GM18499 (cell line): ENCODE measurements at regions not wholly inside any gene's neighbourhood (a gene's known extent, or its start where the extent isn't known, plus 50 kb on each side); places are given as distances from the start of the nearest gene placed in this dataset.
"Not testable (repeated sequence)": the region's sequence is repeated elsewhere in the genome, so short reads cannot be mapped to it uniquely, and the experiment has no call there.

Source experiments
- ATAC-seq: cut with Tn5 transposase; IDR thresholded peaks from one replicate; pipeline ENCODE4 v1.9.1; 2021; ENCODE audit warnings: moderate number of reproducible peaks; ENCODE audit not compliant: insufficient read depth, unreplicated experiment

DNA sequence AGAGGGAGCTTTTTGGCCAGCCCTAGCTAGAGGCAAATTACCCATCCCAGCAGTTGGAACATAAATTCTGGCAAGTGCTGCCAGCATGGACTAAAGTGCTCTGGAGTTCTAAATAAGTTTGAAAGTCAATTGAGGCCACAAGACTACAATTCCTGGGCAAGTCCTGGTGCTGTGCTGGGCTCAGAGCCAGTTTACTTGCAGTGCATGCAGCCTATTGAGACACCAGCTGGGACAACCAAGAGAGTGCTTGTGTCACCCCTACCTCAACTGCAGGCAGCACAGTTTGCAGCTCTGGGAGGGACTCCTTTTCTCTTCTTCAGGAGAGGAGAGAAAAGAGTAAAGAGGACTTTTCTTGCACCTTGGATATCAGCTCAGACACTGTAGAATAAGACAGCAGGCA, 277.2 kb upstream of the TMEFF2 start:
- no peak for ATAC-seq

DNA sequence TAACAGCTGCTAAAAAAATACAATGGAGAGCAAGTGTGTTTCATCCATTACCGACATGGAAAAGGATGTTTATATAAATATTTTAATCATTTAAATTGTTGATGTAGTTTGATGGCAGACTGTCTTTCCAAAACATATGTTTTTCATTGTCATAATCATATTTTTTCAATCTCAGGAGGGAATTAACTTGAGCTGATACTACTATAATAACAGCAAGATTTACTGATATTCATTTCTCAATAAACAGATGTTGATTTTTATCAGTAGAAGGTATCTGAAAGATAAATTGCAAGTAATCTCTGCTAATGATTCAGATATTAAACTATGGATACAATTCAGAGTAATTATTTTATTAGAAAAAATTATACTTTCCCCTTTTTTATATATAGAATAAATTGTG, 274.9 kb upstream of the TMEFF2 start:
- no peak for ATAC-seq

- ATAC-seq = no peak
These were observed 273.4 kb upstream of the TMEFF2 start for GRCh38 chr2:192467953-192468660.

DNA sequence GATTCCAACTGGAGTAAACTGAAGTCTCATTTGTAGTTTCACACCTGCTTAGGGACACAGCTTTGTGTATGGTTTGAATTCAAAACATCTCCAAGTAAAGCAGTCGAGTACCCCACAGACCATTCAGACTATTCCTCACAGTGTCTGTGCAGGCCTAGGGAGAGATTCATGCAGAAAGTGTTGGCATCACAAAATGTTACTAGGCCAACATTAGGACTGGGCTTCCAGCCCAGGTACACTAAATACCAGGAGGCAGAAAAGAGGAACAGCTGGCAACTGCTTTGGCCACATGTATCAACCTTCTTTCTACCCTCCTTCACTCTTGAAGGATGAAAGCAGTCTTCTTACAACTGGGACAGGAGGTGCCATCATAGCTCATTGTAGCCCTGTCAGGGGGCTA, 270.4 kb upstream of the TMEFF2 start:
- ATAC-seq = no peak

- no peak for ATAC-seq
These were observed 264.7 kb upstream of the TMEFF2 start for GRCh38 chr2:192459422-192459821.

GRCh38 chr2:192448881-192449280, 254.1 kb upstream of the TMEFF2 start:
- no peak for ATAC-seq

- no peak for ATAC-seq
These were observed 249.6 kb upstream of the TMEFF2 start for GRCh38 chr2:192444286-192444838.

- no peak for ATAC-seq
These were observed 249.1 kb upstream of the TMEFF2 start for GRCh38 chr2:192443831-192444230.

DNA sequence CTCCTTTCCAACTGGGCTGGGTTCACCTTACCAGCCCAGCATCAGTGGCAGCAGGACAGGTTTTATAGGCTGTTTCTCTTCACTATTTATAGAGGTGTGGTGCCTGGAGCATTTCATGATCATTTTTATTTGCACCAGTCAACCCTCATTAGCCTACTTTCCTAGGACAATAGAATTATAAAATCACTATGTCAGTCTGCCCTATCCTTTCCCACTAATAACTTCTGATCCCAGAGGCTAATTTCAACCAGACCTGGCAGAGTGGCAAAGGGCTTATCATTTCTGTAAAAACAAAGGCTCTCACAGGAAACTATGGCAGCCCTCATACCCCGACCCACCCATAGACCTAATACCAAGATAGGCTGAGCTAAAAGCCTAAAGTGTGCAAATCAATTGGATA, 243.5 kb upstream of the TMEFF2 start:
- ATAC-seq = no peak

GRCh38 chr2:192437653-192438052, 242.9 kb upstream of the TMEFF2 start:
- no peak for ATAC-seq

- ATAC-seq = no peak
These were observed 229.5 kb upstream of the TMEFF2 start for GRCh38 chr2:192424243-192424642.

DNA sequence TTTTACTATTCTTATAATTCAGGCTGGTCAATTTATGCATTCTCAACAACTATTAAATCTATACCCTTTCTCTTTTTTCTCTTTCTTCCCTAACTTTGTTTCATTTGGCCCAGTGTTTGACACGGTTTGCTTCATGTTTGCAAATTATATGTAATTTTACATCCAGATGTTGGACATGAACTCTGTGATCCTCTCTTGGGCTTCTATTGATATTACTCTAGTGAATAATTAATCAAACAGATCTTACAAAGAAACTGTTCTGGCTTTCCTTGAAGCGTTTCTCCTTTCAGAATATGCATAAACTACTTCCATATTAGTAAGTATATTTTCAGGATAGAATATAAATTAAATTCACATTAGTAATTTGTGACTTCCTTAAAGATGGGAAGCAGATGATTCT, 225.1 kb upstream of the TMEFF2 start:
- ATAC-seq = no peak

DNA sequence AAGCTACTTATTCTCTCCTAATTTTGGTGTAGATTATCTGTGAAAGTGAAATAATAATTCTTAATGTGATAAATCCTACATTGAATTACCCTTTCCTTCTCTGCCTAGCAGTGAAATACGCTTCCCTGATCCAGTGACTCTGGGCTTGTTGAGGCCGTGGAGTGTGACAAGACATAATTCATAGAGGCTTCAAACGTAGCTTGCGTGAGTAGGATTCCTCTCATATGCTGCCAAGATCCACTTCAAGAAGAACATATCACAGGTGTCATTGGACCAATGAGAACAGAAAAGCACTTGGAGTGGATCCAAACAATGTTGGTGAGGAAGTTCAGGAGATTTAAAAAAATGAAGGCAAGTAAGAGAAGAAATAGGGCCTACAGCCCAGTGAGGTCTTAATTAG, 221.3 kb upstream of the TMEFF2 start:
- no peak for ATAC-seq

DNA sequence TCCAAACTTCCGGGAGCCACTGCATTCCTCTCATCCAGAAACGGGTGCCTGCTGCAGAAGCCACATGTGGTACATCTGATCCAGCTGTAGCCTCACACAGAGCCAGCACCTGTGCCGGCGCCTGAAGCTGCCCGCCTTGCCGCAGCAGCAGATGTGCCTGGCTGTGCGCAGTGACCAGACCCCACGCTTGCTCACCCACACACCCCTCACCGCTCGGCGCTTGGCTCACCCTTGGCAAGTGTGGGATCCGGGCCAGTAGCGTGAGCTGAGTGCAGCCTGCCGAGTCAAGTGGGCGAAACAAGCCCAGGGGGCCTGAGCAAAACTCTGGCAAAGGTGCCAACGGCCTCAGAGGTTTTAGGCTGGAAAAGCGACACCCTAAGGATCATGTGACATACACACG, 220.1 kb upstream of the TMEFF2 start:
- ATAC-seq = no peak

- ATAC-seq = no peak
These were observed 219.3 kb upstream of the TMEFF2 start for GRCh38 chr2:192413812-192414681.

- not testable (repeated sequence) for ATAC-seq
These were observed 218.1 kb upstream of the TMEFF2 start for GRCh38 chr2:192412866-192413265.

- ATAC-seq = no peak
These were observed 217.7 kb upstream of the TMEFF2 start for GRCh38 chr2:192412394-192412793.

DNA sequence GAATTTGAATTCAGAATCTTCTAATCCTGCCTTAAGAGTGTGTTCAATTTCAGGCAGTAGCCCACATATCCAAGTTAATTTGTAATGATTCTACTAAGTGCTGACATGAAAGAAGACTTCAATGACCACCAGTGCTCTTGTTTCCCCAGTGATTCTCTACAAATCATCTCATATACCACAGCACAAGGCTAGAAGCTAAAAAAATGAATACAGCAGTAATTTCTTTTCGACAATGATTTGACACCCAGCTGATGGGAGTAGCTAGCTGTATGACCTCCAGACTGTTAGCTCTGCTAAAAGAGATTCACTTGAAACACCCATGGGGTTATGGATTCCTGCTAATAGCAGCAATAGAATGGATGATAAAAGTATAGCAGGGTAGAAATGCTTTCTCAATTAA, 217.0 kb upstream of the TMEFF2 start:
- ATAC-seq = no peak

DNA sequence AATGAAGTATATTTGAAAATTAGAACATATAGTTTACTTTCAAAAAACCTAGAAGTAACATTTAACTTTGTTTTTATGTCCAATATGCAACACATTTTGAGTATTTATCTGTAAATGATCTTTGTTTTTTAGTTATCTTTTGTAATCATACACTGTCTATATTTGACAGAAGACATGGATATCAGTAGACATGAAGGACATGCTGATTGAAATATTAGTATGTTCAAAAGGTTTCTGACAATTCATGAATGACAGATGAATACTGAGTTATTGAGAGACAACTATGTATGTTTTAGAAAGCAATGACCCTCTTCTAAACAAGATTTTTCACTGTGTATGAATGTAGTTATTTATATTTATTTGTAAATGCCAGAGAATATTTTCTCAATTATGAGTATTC, 215.6 kb upstream of the TMEFF2 start:
- ATAC-seq = no peak

DNA sequence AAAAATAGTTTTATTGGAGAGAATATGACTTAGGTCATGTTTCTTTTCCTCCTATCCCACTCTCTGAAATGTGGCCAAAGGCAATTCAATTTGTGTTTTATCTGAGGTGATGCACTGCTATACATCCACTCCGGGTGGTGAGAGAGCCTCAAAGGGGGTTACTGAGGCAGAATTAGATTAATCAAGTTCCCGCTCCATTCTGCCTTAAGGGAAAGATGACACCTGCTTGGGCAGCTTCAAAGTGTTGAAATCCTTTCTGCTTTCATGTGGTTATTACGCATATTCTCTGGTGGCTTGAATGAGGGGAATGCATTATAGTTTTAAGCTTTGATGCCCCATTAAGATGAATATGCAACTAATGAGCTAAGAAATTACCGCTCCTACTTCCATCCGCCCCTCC, 213.0 kb upstream of the TMEFF2 start:
- ATAC-seq = no peak

- ATAC-seq = no peak
These were observed 203.5 kb upstream of the TMEFF2 start for GRCh38 chr2:192398236-192398635.
